Stimulated activated CD4-positive, alpha-beta T cell treated with anti-CD3 and anti-CD28 coated beads, Interleukin-12 subunit alpha, Interleukin-12 subunit beta, amount 100 ng/mL, for 24 hours (primary cell): ENCODE measurements at regions not wholly inside any gene's neighbourhood (a gene's known extent, or its start where the extent isn't known, plus 50 kb on each side); places are given as distances from the start of the nearest gene placed in this dataset.

Experiments
- DNase-seq, 2 experiments: peaks; one replicate each; pipeline ENCODE4 v3.0.0-alpha.2; 2020; ENCODE audit warnings: low read depth in 2 of 2

DNA sequence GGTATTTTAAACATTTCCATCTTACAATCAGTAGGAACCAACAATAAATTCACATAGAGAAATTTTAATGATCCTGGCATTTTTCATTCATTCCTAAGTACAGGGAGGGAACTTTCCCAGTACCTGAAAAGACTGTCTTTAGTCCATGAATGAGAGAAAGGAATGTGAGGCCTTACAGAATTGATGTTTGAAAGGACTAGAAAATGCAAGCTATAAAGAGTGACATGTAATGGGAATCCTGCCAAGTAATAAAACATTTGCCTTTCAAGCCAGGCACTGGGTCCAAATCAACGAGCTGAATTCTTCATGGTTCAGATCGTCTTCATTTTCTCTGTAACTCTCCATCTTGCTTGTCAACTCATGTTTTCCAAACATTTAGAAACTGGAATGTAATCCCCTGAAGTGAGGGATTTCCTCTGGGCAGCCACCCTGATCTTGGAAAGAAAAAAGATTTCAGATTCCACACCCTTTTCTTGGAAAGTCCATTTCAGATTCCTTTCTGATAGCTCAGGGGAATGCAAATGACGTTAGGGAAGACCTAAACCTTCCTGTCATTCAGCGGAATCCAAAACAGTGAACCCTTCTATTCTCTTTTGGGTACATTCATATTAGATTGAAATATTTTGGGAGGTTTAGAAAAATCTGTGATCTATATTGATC is 315.8 kb downstream of the SH3GL2 start:
- DNase-seq = no peak

DNA sequence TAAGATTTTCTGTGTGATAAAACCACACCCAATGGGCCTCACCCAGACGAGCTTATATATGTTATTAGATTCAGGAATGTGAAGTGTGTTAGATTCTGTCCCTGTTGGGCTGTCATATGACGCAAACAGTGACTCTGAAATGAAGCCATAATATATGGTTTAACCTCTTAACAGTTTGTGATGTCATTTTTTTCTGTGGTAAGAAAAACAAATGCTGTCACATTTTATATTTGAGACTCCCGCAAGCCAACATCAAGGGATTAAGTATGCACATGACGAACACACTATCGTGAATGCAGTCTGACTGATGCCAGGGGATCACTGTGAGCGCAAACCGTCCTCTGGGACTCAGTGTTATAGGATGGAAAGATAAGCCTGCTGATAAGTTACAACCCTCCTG is 321.7 kb downstream of the SH3GL2 start:
- DNase-seq = no peak

DNA sequence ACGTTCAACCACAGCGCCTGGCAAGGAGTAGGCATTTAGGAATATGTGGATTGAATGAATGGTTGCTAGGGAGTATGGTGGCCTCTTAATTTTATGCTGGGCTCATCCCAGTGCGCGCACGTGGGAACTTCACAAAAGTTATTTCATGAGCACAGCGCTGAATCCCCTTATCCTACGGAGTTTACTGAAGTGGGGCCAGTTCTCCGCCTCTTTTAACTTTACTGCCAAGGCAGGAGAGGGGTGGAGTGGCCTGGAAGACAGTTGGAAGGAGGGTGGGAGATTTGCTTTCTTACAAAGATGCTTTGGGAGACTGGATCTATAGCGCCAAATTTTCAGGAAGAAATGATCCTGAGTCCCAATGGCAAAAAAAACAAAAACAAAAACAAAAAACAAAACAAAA is 326.5 kb downstream of the SH3GL2 start:
- DNase-seq = no peak

GRCh38 chr9:17905781-17906175 is 326.9 kb downstream of the SH3GL2 start:
- DNase-seq = no peak

- DNase-seq = no peak
These were observed 327.4 kb downstream of the SH3GL2 start for GRCh38 chr9:17906176-17906840.

GRCh38 chr9:17906841-17907778 is 328.2 kb downstream of the SH3GL2 start:
- DNase-seq = no peak

DNA sequence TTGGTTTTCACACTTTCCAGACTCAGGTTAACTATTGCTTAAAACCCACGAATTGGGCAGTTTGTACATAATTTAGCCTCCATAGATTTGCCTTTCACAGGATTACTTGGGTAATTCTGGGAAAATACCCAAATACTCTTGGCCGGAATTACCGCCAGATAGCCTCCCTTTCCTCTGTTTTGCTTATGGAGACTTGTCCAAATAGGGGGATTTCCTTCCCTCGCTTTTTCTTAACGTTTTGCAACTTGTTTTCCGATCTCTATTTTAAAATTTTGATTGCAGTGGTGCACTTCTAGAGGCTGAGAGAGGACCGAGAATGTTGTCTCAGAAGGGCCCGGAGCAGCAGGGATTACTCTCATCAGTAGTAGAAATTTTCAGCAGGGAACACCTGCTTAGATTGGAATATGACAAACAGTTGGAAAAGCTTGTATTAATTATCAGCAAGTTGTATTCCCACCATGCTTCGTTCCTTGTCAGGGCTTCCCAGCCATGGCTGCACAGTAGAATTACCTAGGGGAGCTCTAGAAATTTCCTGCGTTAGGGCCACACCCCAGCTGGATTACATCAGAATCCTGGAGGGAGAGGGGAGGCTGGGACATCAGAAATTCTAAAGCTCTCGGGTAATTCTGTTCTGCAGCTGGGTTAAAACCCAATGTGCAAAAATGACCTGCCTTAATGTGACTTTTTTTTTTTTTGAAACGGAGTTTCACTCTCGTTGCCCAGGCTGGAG is 329.1 kb downstream of the SH3GL2 start:
- no peak for DNase-seq

DNA sequence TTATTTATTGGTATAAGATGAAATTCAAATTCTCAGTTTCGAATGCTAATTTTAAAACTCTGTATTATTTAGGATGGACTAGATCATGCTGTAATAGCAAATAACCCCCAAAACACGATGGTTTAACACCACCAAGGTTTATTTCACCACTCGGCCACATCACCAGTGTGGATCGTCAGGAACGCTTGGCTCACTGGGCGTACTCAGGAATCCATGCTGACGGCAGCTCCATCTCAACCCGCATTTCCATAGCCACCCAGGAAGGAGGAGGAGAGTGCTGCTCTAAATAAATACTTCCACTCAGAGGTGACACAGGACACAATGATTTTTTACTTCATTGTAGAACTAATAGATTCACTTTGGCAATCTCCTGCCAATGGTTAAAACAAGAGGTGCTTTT is 347.4 kb downstream of the SH3GL2 start:
- DNase-seq = no peak

DNA sequence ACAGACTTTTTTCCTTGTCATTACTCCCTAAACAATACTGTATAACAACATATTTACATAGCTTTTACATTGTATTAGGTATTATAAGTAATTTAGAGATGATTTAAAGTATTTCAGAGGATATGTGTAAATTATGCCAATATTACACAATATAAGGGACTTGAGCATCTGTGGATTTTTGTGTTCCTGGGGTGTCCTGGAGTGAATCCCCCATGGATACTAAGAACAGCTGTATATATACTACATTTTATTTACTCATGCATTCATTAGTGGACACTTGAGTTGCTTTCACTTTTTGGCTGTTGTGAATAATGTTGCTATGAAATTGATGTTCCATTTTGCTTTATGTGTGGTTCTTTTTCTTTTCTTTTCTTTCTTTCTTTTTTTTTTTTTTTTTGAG is 348.8 kb downstream of the SH3GL2 start:
- DNase-seq = no peak

DNA sequence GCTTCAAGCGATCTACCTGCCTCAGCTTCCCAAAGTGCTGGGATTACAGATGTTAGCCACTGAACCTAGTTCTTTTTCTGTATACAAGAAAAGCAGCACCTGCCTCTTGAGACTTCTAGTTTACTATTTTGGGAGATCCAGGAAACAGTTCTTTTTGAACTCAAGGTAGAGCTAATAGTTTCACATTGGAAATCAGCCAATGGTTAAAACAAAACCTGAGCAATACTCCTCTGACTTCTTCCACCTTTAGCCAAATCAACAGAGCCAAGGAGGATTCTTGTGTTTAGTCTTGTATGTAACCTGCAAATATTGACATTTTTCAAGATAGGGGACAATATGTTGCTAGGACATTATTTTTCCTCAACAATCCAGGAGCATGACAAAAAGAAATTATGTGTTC is 349.4 kb downstream of the SH3GL2 start:
- DNase-seq = no peak

- DNase-seq = no peak
These were observed 349.9 kb downstream of the SH3GL2 start for GRCh38 chr9:17928768-17929167.

DNA sequence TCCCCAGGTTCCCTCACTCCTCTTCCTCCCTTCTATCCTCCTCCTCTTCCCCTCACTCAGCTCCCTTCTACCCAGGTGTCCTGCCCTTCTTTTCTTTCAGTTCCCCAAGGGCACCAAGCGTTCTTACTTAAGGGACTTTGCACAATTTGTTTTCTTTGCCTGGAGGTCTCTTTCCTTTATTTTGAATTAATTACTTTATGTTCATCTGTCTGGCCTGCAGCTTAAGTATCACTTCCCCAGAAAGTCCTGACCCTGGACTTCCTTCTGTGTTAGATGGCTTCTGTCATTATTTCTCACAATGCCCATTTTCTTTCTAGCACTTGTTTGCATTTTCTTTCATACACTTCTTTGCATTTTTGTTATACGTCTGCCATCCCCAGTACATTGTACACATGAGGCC is 350.6 kb downstream of the SH3GL2 start:
- no peak for DNase-seq

DNA sequence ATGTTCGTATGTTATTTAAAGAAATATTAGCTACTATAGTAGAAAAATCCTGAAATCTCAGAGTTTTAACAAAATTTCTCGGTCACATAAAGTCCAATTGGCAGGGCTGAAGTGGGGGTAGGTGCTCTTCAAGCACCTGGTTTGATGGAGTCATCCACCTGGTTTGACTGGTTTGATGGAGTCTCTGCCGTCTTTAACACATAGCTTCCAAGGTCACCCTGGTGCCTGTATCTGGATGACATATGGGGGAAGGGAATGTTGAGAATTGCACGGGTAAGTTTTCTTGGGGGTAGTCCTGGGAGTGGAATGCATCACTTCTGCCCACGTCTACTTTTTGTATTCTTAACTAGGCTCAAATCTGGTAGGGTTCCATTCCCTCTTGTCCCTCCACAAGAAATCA is 351.2 kb downstream of the SH3GL2 start:
- no peak for DNase-seq

DNA sequence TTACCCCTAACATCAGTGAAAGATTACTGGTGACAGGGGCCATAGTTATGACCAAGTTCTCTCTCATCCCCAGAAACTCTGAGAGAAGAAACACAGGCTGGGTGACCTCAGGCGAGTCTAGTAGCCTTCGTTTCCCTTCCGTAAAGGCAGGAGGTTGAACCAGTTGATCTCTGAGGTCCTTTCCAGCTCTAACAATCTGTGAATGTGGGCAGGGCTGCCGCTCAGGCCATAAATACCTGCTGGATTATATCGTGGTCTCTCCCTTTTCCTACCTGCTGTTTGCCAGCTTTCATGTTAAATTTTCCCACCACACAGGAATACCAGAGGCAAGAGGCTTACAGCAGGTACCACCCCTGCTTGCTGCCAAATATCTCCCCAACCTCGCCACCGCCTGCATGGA is 357.5 kb downstream of the SH3GL2 start:
- no peak for DNase-seq

- no peak for DNase-seq
These were observed 359.3 kb downstream of the SH3GL2 start for GRCh38 chr9:17938035-17938655.

GRCh38 chr9:17942498-17942897 is 363.6 kb downstream of the SH3GL2 start:
- DNase-seq = no peak

DNA sequence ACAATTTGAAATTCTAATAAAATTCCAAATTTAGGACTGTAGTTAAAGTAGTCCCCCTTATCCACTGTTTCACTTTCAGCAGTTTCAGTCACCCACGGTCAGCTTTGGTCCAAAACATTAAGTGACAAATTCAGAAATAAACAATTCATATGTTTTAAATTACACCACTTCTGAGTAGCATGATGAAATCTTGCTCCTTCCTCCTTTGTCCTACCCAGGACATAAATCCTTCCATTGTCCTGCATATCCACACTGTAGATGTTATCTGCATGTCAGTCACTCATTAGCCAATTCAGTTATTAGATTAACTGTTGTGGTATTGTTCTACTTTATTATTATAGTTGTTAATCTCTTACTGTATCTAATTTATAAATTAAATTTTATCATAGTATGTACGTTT is 376.5 kb downstream of the SH3GL2 start:
- no peak for DNase-seq

GRCh38 chr9:17958363-17958762 is 379.5 kb downstream of the SH3GL2 start:
- DNase-seq = no peak

GRCh38 chr9:17962747-17963146 is 383.9 kb downstream of the SH3GL2 start:
- DNase-seq = no peak

DNA sequence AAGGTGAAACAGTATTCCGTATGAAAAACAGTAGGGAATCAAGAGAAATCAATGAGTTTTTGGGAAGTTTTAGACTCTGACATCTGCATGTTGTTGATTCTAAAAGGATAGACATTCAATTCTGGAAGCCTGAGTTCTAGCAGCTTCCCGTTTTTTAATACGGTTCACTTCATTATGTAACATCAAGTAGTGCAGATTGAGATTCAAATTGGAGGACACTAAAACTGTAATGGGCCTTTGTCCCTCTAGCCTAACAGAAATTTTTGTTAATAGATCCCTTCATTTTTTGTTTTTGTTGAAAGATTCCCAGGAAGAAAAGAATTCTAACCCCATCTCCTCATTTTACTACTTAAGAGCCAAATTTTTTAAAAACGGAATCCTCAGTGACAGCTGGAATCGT is 384.6 kb downstream of the SH3GL2 start:
- no peak for DNase-seq

DNA sequence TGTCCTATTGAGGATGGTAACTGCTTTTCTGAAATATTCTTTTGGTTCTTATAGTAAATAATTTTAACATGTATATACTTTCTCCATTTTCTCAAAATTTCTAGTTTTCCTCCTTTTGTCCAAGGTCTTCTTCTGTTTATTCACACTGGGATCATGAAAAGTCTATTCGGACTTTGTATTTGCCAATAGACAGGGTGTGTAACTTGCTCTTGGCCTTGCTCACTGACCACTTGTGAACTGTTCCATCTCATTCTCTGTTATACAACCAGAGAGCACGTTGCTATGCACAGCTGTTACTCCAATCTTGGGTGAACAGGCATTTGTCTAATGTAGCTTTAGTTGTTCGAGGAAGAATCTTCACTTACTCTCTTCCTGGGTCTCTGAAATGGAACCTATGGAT is 388.9 kb downstream of the SH3GL2 start:
- DNase-seq = no peak

DNA sequence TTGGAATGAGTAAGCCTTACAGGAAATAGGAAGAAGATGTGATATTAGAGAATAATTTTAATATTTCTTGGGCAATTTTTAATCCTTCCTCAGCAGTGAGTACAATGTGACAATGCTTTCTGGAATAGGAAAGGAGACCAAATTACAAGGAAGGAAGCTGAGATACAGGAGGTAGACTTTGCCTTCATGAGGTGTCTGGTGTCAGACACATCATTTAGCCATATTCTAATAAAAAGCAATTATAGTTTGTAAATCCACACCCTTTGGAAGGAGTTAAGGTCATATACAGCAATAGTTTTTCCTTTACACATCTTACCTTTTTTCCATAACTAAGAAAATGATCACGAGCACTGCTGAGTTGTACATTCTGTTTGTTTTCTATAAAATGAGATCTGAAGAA is 390.4 kb downstream of the SH3GL2 start:
- DNase-seq = no peak
